GM13977 (cell line): ENCODE measurements at regions not wholly inside any gene's neighbourhood (a gene's known extent, or its start where the extent isn't known, plus 50 kb on each side); places are given as distances from the start of the nearest gene placed in this dataset.
"Not testable (repeated sequence)": the region's sequence is repeated elsewhere in the genome, so short reads cannot be mapped to it uniquely, and the experiment has no call there.

Experiments used
- DNase-seq: peaks from one replicate; pipeline ENCODE4 v3.0.0; 2012; ENCODE audit warnings: low spot score
- CTCF ChIP-seq: IDR thresholded peaks from 2 replicates; pipeline ENCODE4 v1.5.1; 2012; ENCODE audit warnings: mild to moderate bottlenecking, control low read depth; ENCODE audit not compliant: insufficient read depth; ENCODE audit errors: extremely low read depth, missing control alignments
- in situ Hi-C: fragments of 300-500 bp; cut with MboI; formaldehyde crosslinking; loops from one replicate; pipeline ENCODE4 v1.12.0; 2022; ENCODE audit warnings: low sequenced_read_pairs, low pct_unique_long_range_greater_than_20kb, mixed read lengths, inconsistent platforms; ENCODE audit not compliant: unreplicated experiment

GRCh38 chr4:117916728-117917127, 117.6 kb upstream of the NDST3 start:
- DNase-seq: no peak
- in situ Hi-C loops: no loop called here
- TF ChIP-seq CTCF: no peak

- DNase-seq, in situ Hi-C loops: not testable (repeated sequence)
These were observed 112.0 kb upstream of the NDST3 start for GRCh38 chr4:117922311-117922710.

- in situ Hi-C loops: not testable (repeated sequence)
These were observed 106.5 kb upstream of the NDST3 start for GRCh38 chr4:117927823-117928222.

GRCh38 chr4:117941611-117942010, 92.7 kb upstream of the NDST3 start:
- in situ Hi-C loops: no loop called here
- TF ChIP-seq CTCF: no peak
- no peak for DNase-seq

More at GRCh38 chr4:117927823-117928222, 106.5 kb upstream of the NDST3 start:
- not testable (repeated sequence) for DNase-seq

GRCh38 chr4:117949621-117950020, 84.7 kb upstream of the NDST3 start:
- no peak for DNase-seq
- no peak for TF ChIP-seq CTCF
- in situ Hi-C loops: no loop called here

GRCh38 chr4:117957571-117957970, 76.7 kb upstream of the NDST3 start:
- in situ Hi-C loops: no loop called here
- TF ChIP-seq CTCF: no peak
- no peak for DNase-seq

GRCh38 chr4:117965622-117966021, 68.7 kb upstream of the NDST3 start:
- DNase-seq: no peak
- in situ Hi-C loops: no loop called here
- TF ChIP-seq CTCF: no peak

GRCh38 chr4:117968606-117969005, 65.7 kb upstream of the NDST3 start:
- no peak for DNase-seq
- TF ChIP-seq CTCF: no peak

More at GRCh38 chr4:117968606-117969005, 65.7 kb upstream of the NDST3 start:
- in situ Hi-C loops: no loop called here
